A549 (cell line): ENCODE measurements at regions not wholly inside any gene's neighbourhood (a gene's known extent, or its start where the extent isn't known, plus 50 kb on each side); places are given as distances from the start of the nearest gene placed in this dataset.

Experiments used
- CTCF ChIP-seq: fragments of >200 bp; sonication (Bioruptor Twin); formaldehyde crosslinking; IDR thresholded peaks from 3 replicates; pipeline ENCODE4 v1.5.1; 2016
- EP300 ChIP-seq, 2 experiments: fragments of >200 bp; sonication (Bioruptor Twin); formaldehyde crosslinking; IDR thresholded peaks; 2 replicates in 1 of 2; 3 replicates in 1 of 2; pipeline ENCODE4 v1.6.1; 2016 to 2017
- FOSB ChIP-seq: fragments of 250-450 bp; sonication (Bioruptor Pico); IDR thresholded peaks from 2 replicates; pipeline ENCODE4 v1.5.0; 2020; ENCODE audit warnings: mild to moderate bottlenecking, moderate library complexity
- GATA3 ChIP-seq: IDR thresholded peaks from 2 replicates; pipeline ENCODE4 v1.6.1; 2012; ENCODE audit warnings: borderline replicate concordance
- JUN ChIP-seq, 2 experiments: fragments of >200 bp; sonication (Bioruptor Twin); formaldehyde crosslinking; IDR thresholded peaks; 2 replicates in 1 of 2; 3 replicates in 1 of 2; pipeline ENCODE4 v1.6.1; 2016 to 2017
- JUNB ChIP-seq: fragments of >200 bp; sonication (Bioruptor Twin); formaldehyde crosslinking; IDR thresholded peaks from 2 replicates; pipeline ENCODE4 v1.6.1; 2016
- PBX3 ChIP-seq: IDR thresholded peaks from 2 replicates; pipeline ENCODE4 v1.6.1; 2012
- POLR2A ChIP-seq: IDR thresholded peaks from 2 replicates; pipeline ENCODE4 v1.6.1; 2012; ENCODE audit warnings: mild to moderate bottlenecking, low read length
- REST ChIP-seq: fragments of 200-600 bp; sonication (generic); IDR thresholded peaks from 2 replicates; pipeline ENCODE4 v1.6.1; 2016; ENCODE audit warnings: antibody characterized with exemption, mild to moderate bottlenecking, moderate library complexity
- SREBF2 ChIP-seq: fragments of 450-650 bp; IDR thresholded peaks from 2 replicates; pipeline ENCODE4 v1.6.1; 2014; ENCODE audit warnings: mild to moderate bottlenecking, moderate library complexity

- TF ChIP-seq EP300 (IDR thresholded peaks at IDR 0.05) (no peak), CTCF (no peak), REST (no peak), PBX3 (no peak), POLR2A (no peak), JUNB (no peak), SREBF2 (no peak), JUN (IDR thresholded peaks at IDR 0.05) (no peak), GATA3 (no peak), FOSB (CRISPR knock-in tag) (no peak)
Observed at GRCh38 chr6:153963352-153963751, 75.7 kb upstream of the OPRM1 start.
